Vagina (tissue), 2 donors: ENCODE measurements at regions not wholly inside any gene's neighbourhood (a gene's known extent, or its start where the extent isn't known, plus 50 kb on each side); places are given as distances from the start of the nearest gene placed in this dataset.

ENCODE experiments used
- CTCF ChIP-seq, 3 experiments: fragments of 450-650 bp in 2 of 3; fragments of 200-600 bp in 1 of 3; sonication (generic) in 1 of 3; IDR thresholded peaks; one replicate each; pipeline ENCODE4 v1.5.1; 2017 to 2019; ENCODE audit warnings: antibody characterized with exemption in 3 of 3, mild to moderate bottlenecking in 2 of 3, moderate library complexity in 2 of 3
- POLR2AphosphoS5 ChIP-seq, 2 donors: sonication (generic); formaldehyde crosslinking; IDR thresholded peaks; one replicate each; pipeline ENCODE4 v1.9.0; 2017; ENCODE audit warnings: antibody characterized with exemption in 2 of 2, mild to moderate bottlenecking in 2 of 2, low read depth in 1 of 2; ENCODE audit not compliant: insufficient read depth in 1 of 2

- no peak for TF ChIP-seq POLR2AphosphoS5 (IDR thresholded peaks at IDR 0.05; ENCODE audit: insufficient read depth in 1 of 2, low read depth in 1 of 2)
- no peak for TF ChIP-seq CTCF (IDR thresholded peaks at IDR 0.05)
Observed at GRCh38 chr21:34313116-34313515, 50.7 kb upstream of the KCNE2 start.
